ENCODE measurements at regions not wholly inside any gene's neighbourhood (a gene's known extent, or its start where the extent isn't known, plus 50 kb on each side); places are given as distances from the start of the nearest gene placed in this dataset.

GRCh38 chr18:24941174-24941951, 410.6 kb downstream of the ZNF521 start:
- Mint-ChIP-seq H3K36me3 (ENCODE audit: insufficient read depth in 1 of 3, low read depth in 3 of 3) (no peaks in the 10 kb centered on the region), H3K27ac (no peak overlapping the region), H3K4me3 (no peak overlapping the region), H3K27me3 (ENCODE audit: low read depth) (peaks cover 5% of the 10 kb centered on the region), H3K9me3 (no peaks in the 10 kb centered on the region), H3K4me1 (peaks cover 0 to 6% of the 10 kb centered on the region in 2 experiments; a peak in 1 of 4 replicates)
- Histone ChIP-seq H2BK20ac (ENCODE audit: low read depth, low read length, poor library complexity, severe bottlenecking) (no peak overlapping the region), H2AFZ (ENCODE audit: low read length) (no peak overlapping the region), H4K91ac (ENCODE audit: insufficient read length, low read depth, low read length) (no peak overlapping the region), H4K5ac (ENCODE audit: insufficient read length, low read depth, low read length) (no peak overlapping the region), H2AK5ac (ENCODE audit: insufficient read length, low read length) (no peak overlapping the region), H3K23ac (ENCODE audit: insufficient read length, low read depth, low read length) (no peak overlapping the region), H3K79me2 (ENCODE audit: insufficient read depth, low read length) (no peaks in the 10 kb centered on the region), H2BK5ac (ENCODE audit: insufficient read length, low read length) (no peak overlapping the region), H2BK15ac (ENCODE audit: low read depth, low read length) (no peak overlapping the region), H3T11ph (ENCODE audit: low read length) (no peak overlapping the region), H3K4ac (ENCODE audit: low read depth, low read length) (no peak overlapping the region), H2BK12ac (ENCODE audit: insufficient read length, low read depth, low read length) (no peak overlapping the region), H3K18ac (ENCODE audit: insufficient read length, low read depth, low read length) (no peak overlapping the region), H3K4me2 (ENCODE audit: insufficient read depth, insufficient read length, low read length) (no peak overlapping the region), H3K27ac (ENCODE audit: insufficient read length, low read depth, low read length) (no peak overlapping the region), H3K9me3 (ENCODE audit: control insufficient read depth, low read depth, low read length) (no peaks in the 10 kb centered on the region), H3K27me3 (ENCODE audit: insufficient read depth, low read length) (no peaks in the 10 kb centered on the region), H3K14ac (ENCODE audit: insufficient read depth, low read length) (no peak overlapping the region), H3K9ac (ENCODE audit: extremely low read depth, insufficient read length, low read length) (no peak overlapping the region), H4K20me1 (ENCODE audit: control insufficient read depth, insufficient read depth, insufficient read length) (no peaks in the 10 kb centered on the region), H4K8ac (replicated peaks; ENCODE audit: insufficient read length, low read depth, low read length) (no peak overlapping the region), H3K56ac (ENCODE audit: insufficient read length, low read depth, low read length) (no peak overlapping the region), H3K4me1 (ENCODE audit: insufficient read depth, low read length) (no peaks in the 10 kb centered on the region), H3K79me1 (ENCODE audit: insufficient read depth, low read depth, low read length, poor library complexity, severe bottlenecking) (no peaks in the 10 kb centered on the region), H3K23me2 (ENCODE audit: insufficient read length, low read depth, low read length, poor library complexity, severe bottlenecking) (no peaks in the 10 kb centered on the region), H2BK120ac (ENCODE audit: low read depth, low read length, poor library complexity, severe bottlenecking) (no peak overlapping the region)
- no peak for TF ChIP-seq CTCF (conservative IDR thresholded peaks at IDR 0.05)
- no CpG with 5 or more reads among the region's 6 CpGs for whole genome bisulfite sequencing (ENCODE audit: extremely low coverage, insufficient read length, low lambda C conversion rate)
- no peak for DNase-seq
